GM23338 (cell line): ENCODE measurements at regions not wholly inside any gene's neighbourhood (a gene's known extent, or its start where the extent isn't known, plus 50 kb on each side); places are given as distances from the start of the nearest gene placed in this dataset.

ENCODE experiments used
- ETS1 ChIP-seq: IDR thresholded peaks from 2 replicates; pipeline ENCODE4 v1.6.1; 2016; ENCODE audit warnings: antibody characterized with exemption
- JUNB ChIP-seq: IDR thresholded peaks from one replicate; pipeline ENCODE4 v1.6.1; 2016; ENCODE audit warnings: antibody characterized with exemption; ENCODE audit not compliant: unreplicated experiment
- NANOG ChIP-seq: IDR thresholded peaks from 2 replicates; pipeline ENCODE4 v1.6.1; 2016; ENCODE audit warnings: antibody characterized with exemption, borderline replicate concordance
- POLR2AphosphoS5 ChIP-seq: IDR thresholded peaks from 2 replicates; pipeline ENCODE4 v1.6.1; 2016; ENCODE audit warnings: antibody characterized with exemption, low read depth
- REST ChIP-seq: IDR thresholded peaks from one replicate; pipeline ENCODE4 v1.6.1; 2018; ENCODE audit warnings: antibody characterized with exemption; ENCODE audit not compliant: unreplicated experiment
- ZNF114 ChIP-seq: fragments of 250-450 bp; sonication (Bioruptor Pico); IDR thresholded peaks from 2 replicates; pipeline ENCODE4 v1.5.0; 2020; ENCODE audit warnings: mild to moderate bottlenecking, moderate library complexity
- ZNF462 ChIP-seq: fragments of 250-450 bp; sonication (Bioruptor Pico); IDR thresholded peaks from 2 replicates; pipeline ENCODE4 v1.5.0; 2020; ENCODE audit warnings: mild to moderate bottlenecking, moderate library complexity

GRCh38 chr5:152277936-152278335 is 127.1 kb downstream of the NMUR2 start (continued):
- no peak for TF ChIP-seq REST
- TF ChIP-seq NANOG, result no peak
- TF ChIP-seq POLR2AphosphoS5, result no peak
- no peak for TF ChIP-seq JUNB
- TF ChIP-seq ZNF462, result no peak
- TF ChIP-seq ZNF114, result no peak
- TF ChIP-seq ETS1, result no peak
